ENCODE measurements at regions not wholly inside any gene's neighbourhood (a gene's known extent, or its start where the extent isn't known, plus 50 kb on each side); places are given as distances from the start of the nearest gene placed in this dataset.
A peak's percentile ranks its signal among the peaks of the same experiment; 100 is the strongest.

DNA sequence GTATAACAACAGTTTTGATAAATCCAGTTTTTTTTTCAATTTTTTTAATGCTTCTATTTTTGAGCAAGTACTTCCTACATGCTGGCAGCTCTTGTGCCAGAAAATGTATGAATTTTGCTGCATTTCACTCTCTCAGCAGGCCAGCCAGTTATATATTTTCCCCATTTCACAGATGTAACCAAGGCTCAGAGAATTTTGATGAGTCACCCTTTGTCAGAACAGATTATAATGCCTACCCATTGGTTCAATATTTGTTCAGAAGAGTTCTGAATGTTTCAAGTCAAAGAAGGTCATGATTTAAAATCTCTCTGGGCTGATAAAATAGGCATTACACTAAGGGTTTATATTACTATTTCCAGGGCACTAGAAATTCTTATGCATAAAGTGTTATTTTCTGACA is 452.2 kb downstream of the RWDD3 start:
- no peaks in the 10 kb centered on the region for H3K4me1 ChIP-seq
- no peaks in the 10 kb centered on the region for H3K27me3 ChIP-seq
- no peak overlapping the region for H3K4me3 ChIP-seq
- no peaks in the 10 kb centered on the region for H3K36me3 ChIP-seq (replicated peaks in 1 of 2; ENCODE audit: insufficient read depth in 1 of 2, low read depth in 2 of 2)
- ATAC-seq (no peak), DNase-seq (no peak)
- H3K9me3 ChIP-seq: no peaks in the 10 kb centered on the region
- no peak overlapping the region for H3K27ac ChIP-seq
- intact Hi-C loops (cut with DNase I): no loop called here
- TF ChIP-seq, protein P1, sequence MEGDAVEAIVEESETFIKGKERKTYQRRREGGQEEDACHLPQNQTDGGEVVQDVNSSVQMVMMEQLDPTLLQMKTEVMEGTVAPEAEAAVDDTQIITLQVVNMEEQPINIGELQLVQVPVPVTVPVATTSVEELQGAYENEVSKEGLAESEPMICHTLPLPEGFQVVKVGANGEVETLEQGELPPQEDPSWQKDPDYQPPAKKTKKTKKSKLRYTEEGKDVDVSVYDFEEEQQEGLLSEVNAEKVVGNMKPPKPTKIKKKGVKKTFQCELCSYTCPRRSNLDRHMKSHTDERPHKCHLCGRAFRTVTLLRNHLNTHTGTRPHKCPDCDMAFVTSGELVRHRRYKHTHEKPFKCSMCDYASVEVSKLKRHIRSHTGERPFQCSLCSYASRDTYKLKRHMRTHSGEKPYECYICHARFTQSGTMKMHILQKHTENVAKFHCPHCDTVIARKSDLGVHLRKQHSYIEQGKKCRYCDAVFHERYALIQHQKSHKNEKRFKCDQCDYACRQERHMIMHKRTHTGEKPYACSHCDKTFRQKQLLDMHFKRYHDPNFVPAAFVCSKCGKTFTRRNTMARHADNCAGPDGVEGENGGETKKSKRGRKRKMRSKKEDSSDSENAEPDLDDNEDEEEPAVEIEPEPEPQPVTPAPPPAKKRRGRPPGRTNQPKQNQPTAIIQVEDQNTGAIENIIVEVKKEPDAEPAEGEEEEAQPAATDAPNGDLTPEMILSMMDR (IDR thresholded peaks at IDR 0.05): no peak
- TF ChIP-seq POLR2A (IDR thresholded peaks at IDR 0.05): no peak

DNA sequence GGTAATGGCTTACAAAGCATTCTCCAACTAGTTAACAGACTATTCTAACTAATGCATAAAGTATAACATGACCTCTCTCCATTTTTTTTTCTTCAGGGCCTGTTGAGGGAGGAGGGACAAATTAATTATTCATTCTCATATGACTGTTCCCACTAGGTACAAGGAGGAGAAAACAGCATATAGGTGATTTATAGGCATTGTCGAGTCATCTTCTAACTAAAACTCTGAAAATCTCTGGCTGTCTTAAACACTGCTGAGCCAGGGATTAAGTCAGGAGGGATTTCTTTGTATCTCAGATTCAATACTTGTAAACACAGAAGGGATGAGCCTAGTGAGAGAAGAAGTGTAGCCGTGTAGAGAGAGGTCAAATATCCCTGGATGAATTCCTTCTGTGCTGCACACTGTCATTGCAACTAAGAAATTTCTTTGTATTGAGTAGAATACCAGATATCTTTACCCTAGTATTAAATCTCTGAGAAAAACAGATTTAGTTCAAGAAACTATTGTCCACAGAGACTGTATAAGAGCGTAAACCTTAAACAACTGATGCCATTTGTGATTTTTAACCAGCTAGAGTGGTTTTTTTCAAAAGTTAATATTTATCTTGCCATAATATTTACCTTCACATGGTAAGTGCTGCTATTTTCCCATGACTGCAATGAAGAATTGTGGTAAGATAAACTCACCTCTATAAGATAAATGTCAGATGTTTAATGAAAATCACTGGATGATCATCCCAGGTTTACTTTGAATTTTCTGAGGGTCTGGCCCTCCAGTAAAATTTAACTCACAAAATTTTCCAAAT is 465.3 kb downstream of the RWDD3 start:
- DNase-seq: no peak
- H3K27me3 ChIP-seq: no peaks in the 10 kb centered on the region
- 38 to 49% methylated on average over 3 of the region's 3 CpGs for WGBS, 2 donors
- no peaks in the 10 kb centered on the region for H3K36me3 ChIP-seq (replicated peaks in 1 of 2; ENCODE audit: insufficient read depth in 1 of 2, low read depth in 2 of 2)
- intact Hi-C loops (cut with DNase I): no loop called here
- ATAC-seq: no peak
- peaks cover 0 to 4% (median 0%) of the 10 kb centered on the region in 3 donors for H3K9me3 ChIP-seq
- peaks cover 7% of the 10 kb centered on the region for H3K4me1 ChIP-seq
- no peak overlapping the region for H3K4me3 ChIP-seq
- TF ChIP-seq, protein P1 (IDR thresholded peaks at IDR 0.05): no peak
- TF ChIP-seq POLR2A (IDR thresholded peaks at IDR 0.05): no peak
- peak overlapping the region in 1 of 4 donors; percentile 42 for H3K27ac ChIP-seq

DNA sequence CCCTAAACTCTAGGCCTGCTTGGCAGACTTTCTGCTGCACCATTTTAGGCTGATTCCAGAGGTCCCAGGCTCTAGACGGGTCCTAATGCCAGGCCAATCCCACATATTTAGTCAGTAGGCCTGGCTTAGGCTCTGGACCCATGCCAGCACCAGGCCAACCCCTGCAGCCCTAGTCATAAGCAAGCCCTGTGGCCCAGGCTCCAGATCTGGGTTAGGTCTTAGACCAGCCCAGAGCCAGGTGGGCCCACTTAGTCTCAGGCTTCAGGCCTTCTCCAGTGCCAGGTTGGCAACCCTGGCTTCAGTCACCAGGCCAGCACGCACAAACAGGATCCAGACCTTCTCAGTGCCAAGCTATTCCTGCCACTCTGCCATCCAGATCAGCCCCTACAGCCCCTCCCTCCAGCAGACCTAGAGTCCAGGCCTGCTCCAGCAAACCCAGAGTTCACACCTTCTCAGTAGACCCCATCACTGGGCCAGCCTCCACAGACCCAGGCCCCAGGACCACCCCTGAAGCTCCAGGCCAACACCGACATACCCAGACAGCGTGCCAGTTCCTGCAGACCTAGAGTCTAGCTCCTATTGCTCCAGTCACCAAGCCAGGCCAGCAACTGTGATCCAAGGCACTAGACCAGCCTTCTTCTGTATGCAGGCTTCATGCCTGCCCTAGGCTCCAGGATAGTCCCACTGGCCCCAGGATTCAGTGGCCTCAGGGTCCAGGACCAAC is 467.6 kb downstream of the RWDD3 start:
- no peak for TF ChIP-seq POLR2A (IDR thresholded peaks at IDR 0.05)
- H3K27ac ChIP-seq: no peak overlapping the region
- DNase-seq: peak in 1 of 4 donors; percentile 10
- 94 to 98% methylated on average over 2 to 4 of the region's 4 CpGs for WGBS, 2 donors
- peaks cover 0 to 4% (median 0%) of the 10 kb centered on the region in 3 donors for H3K9me3 ChIP-seq
- H3K4me1 ChIP-seq: peaks cover 7% of the 10 kb centered on the region
- intact Hi-C loops (cut with DNase I): no loop called here
- H3K27me3 ChIP-seq: no peaks in the 10 kb centered on the region
- H3K4me3 ChIP-seq: no peak overlapping the region
- no peak for ATAC-seq
- H3K36me3 ChIP-seq (replicated peaks in 1 of 2; ENCODE audit: insufficient read depth in 1 of 2, low read depth in 2 of 2): no peaks in the 10 kb centered on the region

DNA sequence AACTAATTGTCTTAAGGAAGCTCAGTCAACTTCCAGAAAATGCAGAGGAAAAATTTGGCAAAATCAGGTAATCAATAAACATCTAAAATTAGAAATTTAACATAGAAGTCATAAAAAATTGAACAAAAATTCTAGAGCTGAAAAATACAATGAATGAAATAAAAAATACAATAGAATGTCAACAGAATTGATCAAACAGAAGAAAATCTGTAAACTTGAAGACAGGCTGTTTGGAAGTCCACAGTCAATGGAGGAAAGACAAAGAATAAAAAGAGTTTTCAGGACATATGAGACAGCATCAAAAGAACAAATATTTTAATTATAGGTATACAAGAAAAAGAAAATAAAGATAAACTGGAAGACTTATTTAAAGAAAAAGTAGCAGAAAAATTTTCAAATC is 469.0 kb downstream of the RWDD3 start:
- ATAC-seq (no peak), DNase-seq (no peak)
- Histone ChIP-seq H3K9me3 (peaks cover 0 to 4% (median 0%) of the 10 kb centered on the region in 3 donors), H3K27ac (no peak overlapping the region), H3K36me3 (replicated peaks in 1 of 2; ENCODE audit: insufficient read depth in 1 of 2, low read depth in 2 of 2) (no peaks in the 10 kb centered on the region), H3K4me1 (peaks cover 7% of the 10 kb centered on the region), H3K27me3 (no peaks in the 10 kb centered on the region), H3K4me3 (no peak overlapping the region)
- TF ChIP-seq POLR2A (IDR thresholded peaks at IDR 0.05): no peak
- TF ChIP-seq, protein P1 (IDR thresholded peaks at IDR 0.05): no peak
- intact Hi-C loops (cut with DNase I): no loop called here

DNA sequence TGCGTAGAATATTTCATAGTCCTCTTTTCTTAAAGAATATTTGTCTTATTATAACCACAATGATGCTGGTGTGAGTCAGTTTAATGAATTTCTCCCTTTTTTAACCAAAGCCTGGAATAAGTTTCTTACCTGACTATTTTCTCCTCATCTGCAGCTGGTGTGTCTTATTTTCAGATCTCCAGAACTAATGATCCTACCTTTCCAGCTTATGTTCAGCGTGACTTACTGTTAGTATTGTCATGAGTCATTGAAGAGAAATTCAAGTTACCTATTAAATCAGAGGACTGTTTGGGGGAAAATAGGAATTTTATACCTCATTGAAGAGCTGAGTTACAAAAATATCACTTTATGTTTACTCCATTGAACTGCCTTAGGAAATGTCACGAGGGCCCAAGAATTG is 482.1 kb downstream of the RWDD3 start:
- Histone ChIP-seq H3K4me3 (no peak overlapping the region), H3K4me1 (no peaks in the 10 kb centered on the region), H3K36me3 (replicated peaks in 1 of 2; ENCODE audit: insufficient read depth in 1 of 2, low read depth in 2 of 2) (no peaks in the 10 kb centered on the region), H3K27ac (no peak overlapping the region), H3K27me3 (no peaks in the 10 kb centered on the region), H3K9me3 (no peaks in the 10 kb centered on the region)
- WGBS, 2 donors: 78 to 86% methylated on average over 3 of the region's 3 CpGs
- DNase-seq (no peak), ATAC-seq (no peak)
- TF ChIP-seq POLR2A (IDR thresholded peaks at IDR 0.05): no peak
- TF ChIP-seq, protein P1 (IDR thresholded peaks at IDR 0.05): no peak
- intact Hi-C loops (cut with DNase I): no loop called here
